AG10803 (cell line): ENCODE measurements at regions not wholly inside any gene's neighbourhood (a gene's known extent, or its start where the extent isn't known, plus 50 kb on each side); places are given as distances from the start of the nearest gene placed in this dataset.
A peak's percentile ranks its signal among the peaks of the same experiment; 100 is the strongest.

ENCODE experiments used
- DNase-seq: peaks from one replicate; pipeline ENCODE4 v3.0.0; 2010; ENCODE audit warnings: low read depth
- H3K4me3 ChIP-seq: 2 replicates; pipeline ENCODE4 v1.5.1; 2011; ENCODE audit warnings: mild to moderate bottlenecking, low read length, control low read depth
- TF ChIP-seq, protein P1 (sequence below): conservative IDR thresholded peaks from 2 replicates; pipeline ENCODE4 v1.5.1; 2011; ENCODE audit warnings: mild to moderate bottlenecking, low read length, control low read depth, inconsistent platforms

DNA sequence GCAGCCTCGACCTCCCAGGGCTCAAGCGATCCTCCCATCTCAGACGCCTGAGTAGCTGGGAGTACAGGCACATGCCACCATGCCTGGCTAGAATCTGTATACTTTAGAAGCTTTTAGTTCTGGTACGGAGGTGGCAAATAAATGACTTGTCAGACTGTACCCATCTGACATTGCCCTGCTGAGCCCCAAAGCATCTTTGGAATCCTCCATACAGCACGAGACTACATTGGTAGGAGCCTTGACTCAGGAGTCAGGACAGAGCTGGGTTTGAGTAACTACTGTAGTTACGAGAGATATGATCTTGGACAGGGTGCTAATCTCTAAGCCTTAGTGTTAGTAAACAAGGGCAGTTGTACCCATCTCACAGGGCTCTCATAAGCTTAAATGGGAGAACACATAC lies 67.8 kb upstream of the NPHP3 start:
- H3K4me3 ChIP-seq, result no peak overlapping the region
- DNase-seq, result no peak
- TF ChIP-seq, protein P1, sequence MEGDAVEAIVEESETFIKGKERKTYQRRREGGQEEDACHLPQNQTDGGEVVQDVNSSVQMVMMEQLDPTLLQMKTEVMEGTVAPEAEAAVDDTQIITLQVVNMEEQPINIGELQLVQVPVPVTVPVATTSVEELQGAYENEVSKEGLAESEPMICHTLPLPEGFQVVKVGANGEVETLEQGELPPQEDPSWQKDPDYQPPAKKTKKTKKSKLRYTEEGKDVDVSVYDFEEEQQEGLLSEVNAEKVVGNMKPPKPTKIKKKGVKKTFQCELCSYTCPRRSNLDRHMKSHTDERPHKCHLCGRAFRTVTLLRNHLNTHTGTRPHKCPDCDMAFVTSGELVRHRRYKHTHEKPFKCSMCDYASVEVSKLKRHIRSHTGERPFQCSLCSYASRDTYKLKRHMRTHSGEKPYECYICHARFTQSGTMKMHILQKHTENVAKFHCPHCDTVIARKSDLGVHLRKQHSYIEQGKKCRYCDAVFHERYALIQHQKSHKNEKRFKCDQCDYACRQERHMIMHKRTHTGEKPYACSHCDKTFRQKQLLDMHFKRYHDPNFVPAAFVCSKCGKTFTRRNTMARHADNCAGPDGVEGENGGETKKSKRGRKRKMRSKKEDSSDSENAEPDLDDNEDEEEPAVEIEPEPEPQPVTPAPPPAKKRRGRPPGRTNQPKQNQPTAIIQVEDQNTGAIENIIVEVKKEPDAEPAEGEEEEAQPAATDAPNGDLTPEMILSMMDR, result no peak

DNA sequence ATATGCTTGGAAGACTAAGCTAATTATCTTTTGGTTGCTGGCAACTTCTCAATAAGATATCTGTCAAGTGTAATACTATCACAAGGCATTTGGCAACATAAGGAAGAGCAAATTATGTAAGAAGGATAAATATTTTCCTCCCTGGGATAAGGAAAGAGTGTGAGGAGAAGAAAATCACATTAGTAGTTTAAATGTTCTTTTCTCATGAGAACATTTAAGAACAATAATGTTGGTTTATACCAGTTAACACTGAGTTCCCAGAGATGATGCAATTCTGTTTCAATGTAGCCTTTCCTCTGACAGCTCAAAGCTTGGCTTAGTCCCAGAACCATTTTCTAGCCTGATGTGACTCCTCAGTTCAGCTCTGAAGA lies 66.1 kb upstream of the NPHP3 start:
- peak; percentile 92 for DNase-seq
- H3K4me3 ChIP-seq, result no peak overlapping the region
- TF ChIP-seq, protein P1, result no peak

DNA sequence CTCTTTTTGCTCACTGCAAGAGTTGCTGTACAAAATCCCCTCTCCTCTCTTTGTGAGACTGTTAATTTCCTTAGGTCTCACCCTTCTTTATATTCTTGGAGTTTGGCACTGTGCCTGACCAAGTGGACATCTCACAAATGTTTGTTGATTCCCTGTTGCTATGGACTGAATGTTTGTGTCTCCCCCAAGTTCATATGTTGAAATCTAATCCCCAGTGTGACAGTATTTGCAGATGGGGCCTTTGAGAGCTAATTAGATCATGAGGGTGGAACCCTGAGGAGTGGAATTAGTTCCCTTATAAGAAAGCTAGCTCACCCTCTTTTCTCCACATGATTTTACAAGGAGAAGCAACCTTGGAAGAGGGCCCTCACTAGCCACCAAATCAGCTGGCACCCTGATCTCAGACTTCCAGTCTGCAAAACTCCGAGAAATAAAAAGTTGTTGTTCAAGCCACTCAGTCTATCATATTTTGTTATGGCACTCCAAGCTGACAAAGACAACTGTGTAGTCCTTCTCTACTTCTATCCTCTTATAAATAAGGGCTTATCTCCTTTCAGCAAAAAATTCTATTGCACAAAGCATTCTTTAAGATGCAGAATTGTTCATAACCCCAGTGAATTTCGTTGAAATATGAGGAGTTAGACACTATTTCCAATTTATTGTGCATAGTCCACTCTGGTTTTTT lies 65.5 kb upstream of the NPHP3 start:
- peak; percentile 76 for DNase-seq
- TF ChIP-seq, protein P1, result no peak
- H3K4me3 ChIP-seq, result no peak overlapping the region

DNA sequence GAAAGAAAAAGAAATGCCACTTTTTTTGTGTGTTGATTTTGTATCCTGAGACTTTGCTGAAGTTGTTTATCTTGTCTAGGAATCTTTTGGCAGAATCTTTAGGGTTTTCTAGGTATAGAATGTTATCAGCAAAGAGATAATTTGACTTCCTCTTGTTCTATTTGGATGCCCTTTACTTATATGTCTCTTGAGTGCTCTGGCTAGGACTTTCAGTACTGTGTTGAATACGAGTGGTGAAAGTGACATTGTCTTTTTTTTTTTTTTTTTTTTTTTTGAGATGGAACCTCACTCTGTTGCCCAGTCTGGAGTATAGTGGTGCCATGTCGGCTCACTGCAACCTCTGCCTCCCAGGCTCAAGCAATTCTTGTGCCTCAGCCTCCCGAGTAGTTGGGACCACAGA lies 64.7 kb upstream of the NPHP3 start:
- TF ChIP-seq, protein P1, result no peak
- DNase-seq, result no peak
- H3K4me3 ChIP-seq, result no peak overlapping the region

DNA sequence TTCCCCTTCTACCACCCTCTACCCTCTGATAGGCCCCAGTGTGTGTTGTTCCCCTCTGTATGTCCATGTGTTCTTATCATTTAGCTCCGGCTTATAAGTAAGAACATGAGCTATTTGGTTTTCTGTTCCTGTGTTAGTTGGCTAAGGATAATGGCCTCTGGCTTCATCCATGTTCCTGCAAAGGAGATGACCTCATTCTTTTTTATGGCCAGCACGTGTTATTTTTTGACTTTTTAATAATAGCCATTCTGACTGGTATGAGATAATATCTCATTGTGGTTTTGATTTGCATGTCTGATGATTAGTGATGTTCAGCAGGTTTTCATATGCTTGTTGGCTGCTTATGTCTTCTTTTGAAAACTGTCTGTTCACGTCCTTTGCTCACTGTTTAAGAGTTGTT lies 63.1 kb upstream of the NPHP3 start:
- no peak overlapping the region for H3K4me3 ChIP-seq
- TF ChIP-seq, protein P1, result no peak
- peak; percentile 64 for DNase-seq

DNA sequence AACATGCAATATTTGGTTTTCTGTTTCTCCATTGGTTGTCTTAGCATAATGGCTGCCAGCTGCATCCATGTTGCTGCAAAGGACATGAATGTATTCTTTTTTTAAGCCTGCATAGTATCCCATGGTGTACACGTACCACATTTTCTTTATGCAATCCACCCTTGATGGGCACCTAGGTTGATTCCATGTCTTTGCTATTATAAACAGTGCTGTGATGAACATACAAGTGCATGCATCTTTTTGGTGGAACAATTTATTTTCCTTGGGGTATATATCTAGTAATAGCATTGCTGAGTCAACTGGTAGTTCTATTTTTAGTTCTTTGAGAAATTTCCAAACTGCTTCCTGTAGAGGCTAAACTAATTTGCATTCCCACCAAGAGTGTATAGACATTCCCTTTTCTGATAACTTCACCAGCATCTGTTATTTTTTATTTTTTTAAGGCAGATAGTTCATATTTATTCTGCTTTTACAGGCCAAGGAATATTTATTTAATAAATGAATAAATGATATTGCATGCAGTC lies 62.4 kb upstream of the NPHP3 start:
- TF ChIP-seq, protein P1, result no peak
- H3K4me3 ChIP-seq, result no peak overlapping the region
- peak; percentile 32 for DNase-seq

DNA sequence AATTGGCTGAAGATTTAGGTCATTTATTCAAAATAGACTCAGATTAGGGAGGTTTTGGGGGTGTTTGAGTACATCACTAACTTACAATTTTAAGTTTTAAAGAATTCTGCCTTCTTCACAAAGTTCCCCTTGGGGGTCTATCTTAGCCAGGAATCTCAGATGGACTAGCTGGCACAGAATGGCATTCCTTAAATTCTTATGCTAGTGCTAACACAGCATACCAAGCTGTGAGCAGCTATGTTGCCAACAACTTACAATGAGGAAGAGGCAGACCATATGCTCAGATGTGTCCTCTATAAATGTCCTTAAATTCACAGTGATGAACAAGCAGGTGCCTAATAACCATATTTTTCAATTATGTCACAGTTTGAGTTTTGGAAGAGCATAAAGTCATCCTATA lies 60.9 kb upstream of the NPHP3 start:
- TF ChIP-seq, protein P1, result no peak
- peak; percentile 79 for DNase-seq
- no peak overlapping the region for H3K4me3 ChIP-seq
